NCI-H187 treated with DMSO at 0.1 percent for 48 hours (cell line): ENCODE measurements at regions not wholly inside any gene's neighbourhood (a gene's known extent, or its start where the extent isn't known, plus 50 kb on each side); places are given as distances from the start of the nearest gene placed in this dataset.

ENCODE experiments used
- DNase-seq: peaks from one replicate; lab custom pipeline; 2025; lab: John Stamatoyannopoulos, UW

GRCh38 chr15:96092186-96092585, 238.3 kb upstream of the NR2F2 start:
- DNase-seq, result no peak

GRCh38 chr15:96093063-96093462, 237.4 kb upstream of the NR2F2 start:
- no peak for DNase-seq

DNA sequence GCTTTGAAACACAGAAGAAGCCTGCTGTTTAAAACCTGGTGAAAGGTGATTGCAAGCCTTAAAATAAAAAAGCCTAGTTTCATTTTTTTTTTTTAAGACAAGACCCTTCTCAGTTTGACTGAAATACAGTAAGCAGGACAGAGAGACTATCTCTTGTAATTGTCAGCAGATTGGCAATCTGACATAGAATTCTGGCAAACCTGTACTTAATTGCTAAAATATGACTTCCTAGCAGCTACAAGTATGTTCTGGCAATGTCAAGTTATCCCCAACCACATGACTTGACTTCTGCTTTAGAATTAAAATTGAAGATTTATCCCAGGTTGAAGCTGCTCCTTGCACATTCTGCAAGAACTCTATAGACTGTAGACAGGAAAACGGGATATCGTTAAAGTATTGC, 232.8 kb upstream of the NR2F2 start:
- no peak for DNase-seq

GRCh38 chr15:96102631-96103030, 227.9 kb upstream of the NR2F2 start:
- no peak for DNase-seq

- DNase-seq, result no peak
Measured at GRCh38 chr15:96106181-96106580, 224.3 kb upstream of the NR2F2 start.

DNA sequence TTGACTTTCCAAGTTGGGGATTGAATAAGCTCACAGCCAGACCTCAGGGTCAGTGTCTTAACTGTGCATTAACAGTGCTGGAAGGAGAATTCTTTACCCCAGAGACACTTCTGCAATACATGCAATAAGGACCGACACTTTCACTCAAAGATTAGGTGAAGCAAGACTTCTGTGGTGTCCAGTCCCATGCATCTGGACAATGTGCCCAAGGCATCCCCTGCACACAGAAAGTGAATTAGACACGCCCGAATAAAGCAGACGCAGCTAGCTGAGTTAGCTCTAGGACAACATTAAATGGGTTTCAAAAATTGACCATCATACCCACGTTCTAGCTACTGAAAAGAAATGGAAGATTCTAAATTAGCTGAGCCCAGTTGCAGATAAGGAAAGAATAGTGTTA, 223.9 kb upstream of the NR2F2 start:
- no peak for DNase-seq

DNA sequence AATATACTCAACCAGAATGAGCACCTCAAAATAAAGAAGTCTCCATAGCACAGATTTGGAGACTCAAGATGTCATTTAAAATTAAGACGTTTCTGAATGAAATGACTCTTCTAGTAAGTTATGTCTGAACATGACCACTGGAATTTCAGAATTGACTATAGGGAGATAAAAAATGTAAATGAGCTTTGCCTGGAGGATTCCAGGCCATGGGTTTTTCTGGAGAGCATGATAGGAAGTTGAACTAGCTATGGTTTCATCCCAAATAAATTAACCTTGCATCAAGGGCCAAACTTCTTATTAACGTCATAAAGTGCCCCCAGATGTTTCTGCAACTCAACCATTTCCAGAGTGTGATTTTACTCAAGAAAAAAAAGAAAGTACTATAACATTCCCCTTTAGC, 222.6 kb upstream of the NR2F2 start:
- no peak for DNase-seq

- no peak for DNase-seq
Measured at GRCh38 chr15:96108405-96108804, 222.1 kb upstream of the NR2F2 start.

- DNase-seq, result no peak
Measured at GRCh38 chr15:96109820-96110219, 220.7 kb upstream of the NR2F2 start.

- no peak for DNase-seq
Measured at GRCh38 chr15:96112018-96112417, 218.5 kb upstream of the NR2F2 start.

DNA sequence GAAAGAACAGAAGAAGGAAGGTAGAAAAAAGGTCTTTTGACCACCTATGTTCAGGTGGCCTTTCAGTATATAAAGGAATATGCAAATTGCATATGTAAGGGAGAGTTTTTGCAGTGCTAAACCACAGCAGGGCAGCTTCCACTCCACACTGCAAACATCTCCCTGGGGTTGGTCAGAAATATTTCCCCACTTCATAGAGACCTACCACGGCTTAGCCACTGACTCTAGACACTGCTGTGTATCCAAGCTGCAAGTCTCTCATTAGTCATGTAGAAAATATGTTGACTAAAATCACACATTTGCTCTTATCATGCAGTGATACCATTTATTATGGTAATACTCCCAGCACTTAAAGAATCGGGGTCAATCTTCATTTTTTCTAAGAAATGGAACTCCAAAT, 214.9 kb upstream of the NR2F2 start:
- DNase-seq, result no peak

GRCh38 chr15:96117270-96117669, 213.2 kb upstream of the NR2F2 start:
- DNase-seq, result no peak

DNA sequence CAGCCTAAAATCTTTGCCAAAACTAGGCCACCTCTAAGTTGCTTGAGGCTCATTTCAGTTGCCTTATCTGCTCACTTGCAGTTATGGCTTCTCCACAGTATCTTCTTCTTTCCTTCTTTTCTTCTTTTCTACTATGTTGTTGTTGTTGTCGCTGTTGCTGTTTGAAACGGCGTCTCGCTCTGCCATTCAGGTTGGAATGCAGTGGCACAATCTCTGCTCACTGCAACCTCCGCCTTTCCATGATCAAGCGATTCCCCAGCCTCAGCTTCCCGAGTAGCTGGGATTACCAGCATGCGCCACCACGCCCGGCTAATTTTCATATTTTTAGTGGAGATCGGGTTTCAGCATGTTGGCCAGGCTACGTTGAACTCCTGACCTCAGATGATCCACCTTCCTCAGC, 210.8 kb upstream of the NR2F2 start:
- DNase-seq, result no peak

DNA sequence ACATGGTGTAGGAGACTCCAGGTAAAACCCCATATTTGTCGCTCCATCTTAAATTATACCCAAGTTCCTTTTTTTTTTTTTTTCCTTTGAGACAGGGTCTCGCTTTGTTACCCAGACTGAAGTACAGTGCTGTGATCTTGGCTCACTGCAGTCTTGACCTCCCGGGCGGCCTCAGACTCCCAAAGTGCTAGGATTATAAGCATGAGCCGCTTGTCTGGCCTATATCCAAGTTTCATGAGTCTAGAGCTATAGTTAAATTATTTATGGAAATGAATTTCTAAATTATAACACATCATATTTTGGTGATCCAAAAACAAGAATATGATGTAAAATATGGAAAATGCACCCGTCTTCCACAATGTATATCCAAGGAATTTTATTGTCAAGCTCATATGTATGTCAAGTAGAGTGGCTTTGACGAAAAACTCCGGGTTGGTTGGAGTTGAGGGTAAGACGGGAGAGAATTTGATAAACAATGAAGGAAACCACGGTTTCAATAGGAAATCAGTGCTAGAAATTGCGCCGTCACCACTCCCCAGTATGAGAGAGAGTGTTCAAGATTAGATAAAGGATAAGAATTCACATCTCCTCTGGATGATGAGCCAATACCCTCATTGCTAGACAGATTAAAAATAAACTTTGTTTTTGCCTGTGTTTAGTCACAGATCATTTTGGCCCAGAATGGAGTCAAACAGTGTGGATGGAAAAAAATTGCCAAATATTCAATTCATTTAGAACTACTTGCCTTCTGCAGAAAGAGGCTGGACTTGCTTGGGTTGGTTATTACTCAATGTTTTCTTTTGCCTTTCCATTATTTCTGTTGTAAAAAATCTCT, 209.2 kb upstream of the NR2F2 start:
- DNase-seq, result no peak

DNA sequence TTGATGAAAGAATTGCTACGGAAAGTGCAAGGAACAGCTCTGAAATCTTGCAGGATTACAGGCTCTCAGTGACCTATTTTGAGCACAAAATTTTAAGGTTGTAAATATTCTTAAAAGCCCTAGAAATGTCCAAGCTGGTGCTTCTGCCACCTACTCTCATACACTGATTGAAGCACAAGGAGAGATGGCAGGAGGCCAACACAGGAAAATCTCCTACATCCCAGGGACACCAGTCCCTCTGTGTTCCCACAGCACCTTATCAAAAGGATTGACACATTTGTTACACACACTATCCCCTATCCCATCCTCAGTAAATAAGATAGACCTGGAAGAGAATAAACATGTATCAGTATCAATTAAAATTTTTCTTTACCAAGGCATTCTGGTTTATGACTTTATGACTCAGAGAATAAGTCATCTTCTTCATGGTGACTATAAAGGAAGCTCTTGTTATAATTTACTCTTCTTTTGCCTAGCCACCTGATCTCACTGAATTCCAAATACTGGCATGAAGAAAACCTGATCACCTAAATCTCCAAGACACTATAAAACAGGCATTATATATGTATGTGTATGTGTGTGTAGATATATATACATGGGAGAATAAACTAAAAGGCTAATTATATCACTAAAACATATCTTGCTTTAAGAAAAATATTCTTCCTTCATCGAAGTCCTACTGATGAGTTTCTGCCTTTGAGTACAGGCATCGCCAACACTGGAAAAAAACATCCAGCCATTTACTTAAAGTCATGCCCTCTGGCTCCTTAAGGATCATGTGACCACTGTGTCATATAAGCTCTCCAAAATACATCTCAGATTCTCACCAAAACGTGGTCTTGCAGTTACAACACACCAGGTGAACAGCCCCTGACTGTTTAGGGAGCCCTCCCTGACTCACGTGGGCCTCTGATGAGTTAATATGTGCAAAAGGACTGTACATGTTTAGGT, 208.1 kb upstream of the NR2F2 start:
- DNase-seq, result no peak

DNA sequence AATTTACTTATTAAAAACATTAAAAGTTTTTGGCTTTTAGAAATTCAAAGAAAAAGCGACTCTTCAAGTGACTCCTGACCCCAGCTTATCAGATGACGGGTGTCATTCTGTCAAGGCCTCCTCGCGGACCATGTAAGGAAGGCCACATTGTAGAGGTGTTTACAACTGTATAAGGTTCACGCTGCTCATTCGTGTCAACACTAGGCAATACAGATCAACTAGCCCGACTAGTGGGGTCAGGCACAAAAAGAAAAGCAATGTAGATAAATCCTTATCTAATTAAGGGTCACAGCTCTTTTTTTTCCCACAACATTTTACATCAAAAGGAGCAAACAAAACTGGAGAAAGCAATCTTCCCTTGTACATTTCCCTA, 207.5 kb upstream of the NR2F2 start:
- DNase-seq, result no peak

DNA sequence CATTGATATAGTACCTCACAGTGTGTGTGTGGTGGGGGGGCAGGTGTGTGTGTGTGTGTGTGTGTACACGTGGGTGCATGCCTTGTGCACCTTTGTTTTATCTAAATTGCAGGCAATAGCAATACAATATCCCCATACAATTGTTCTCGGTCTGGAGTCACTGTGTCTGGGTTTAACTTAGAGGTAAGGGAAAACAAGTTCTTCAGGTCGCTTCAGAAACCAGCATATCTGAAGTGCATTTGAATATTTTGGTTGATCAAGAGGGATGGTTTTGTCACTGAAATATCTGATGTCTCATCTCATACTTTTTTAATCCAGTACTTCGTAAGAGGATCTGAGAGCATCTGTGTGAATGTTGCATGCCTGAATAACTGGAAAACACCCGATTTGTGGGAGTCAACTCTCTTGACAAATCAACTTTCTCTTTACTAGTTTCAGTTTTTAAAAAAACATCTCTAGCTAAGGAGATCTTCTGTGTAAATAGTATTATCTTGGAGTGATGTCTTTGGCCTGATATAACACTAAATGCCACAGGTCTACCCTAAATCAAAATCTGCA, 206.8 kb upstream of the NR2F2 start:
- DNase-seq, result no peak

- no peak for DNase-seq
Measured at GRCh38 chr15:96124436-96124835, 206.1 kb upstream of the NR2F2 start.

DNA sequence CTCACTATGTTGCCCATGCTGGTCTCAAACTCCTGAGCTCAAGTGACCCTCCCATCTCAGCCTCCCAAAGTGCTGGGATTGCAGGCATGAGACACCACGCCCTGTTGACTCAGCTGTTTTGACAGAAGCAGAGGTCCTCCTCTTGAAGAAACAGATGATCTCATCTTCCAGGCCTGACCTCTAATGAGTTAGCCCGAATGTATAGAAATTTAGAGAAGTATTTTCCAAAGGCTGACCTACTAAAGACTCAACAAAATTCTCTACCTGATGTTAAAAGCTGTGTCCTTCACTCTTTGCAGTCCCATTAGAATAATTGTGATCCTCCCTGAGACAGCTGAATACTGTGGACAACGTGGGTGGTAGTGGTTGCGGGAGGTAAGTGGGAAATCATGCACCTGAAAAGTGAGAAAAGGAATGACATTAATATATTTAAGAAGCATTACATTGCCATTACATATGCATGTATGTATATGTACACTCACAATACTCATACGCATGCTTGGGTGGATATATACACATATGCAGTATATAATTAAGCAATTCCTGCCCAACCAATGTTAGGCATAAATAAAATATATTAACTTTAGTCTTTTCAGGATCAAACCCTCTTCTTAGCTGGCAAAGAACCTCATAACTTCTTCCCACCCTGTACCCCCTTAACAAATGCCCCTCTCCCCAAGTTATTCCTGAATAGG, 204.6 kb upstream of the NR2F2 start:
- DNase-seq, result no peak

DNA sequence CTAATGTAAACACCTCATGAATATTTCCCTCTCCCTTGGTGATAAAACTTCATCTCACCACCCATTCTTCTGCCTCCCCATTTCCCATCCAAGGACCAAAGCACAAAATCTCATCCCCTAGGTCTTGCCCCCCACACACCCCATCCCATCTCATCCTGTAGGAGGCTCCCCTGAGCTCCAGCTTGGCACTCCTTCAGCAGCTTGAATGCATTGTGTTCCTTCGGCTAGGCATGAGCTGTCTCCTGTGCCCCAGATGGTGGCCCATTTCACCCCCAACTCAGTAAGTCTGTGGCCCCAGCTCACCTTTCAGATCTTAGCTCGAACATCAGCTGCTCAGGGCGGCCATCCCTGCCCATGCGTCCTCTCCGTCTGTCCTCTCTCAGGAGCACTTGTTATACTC, 203.6 kb upstream of the NR2F2 start:
- no peak for DNase-seq

DNA sequence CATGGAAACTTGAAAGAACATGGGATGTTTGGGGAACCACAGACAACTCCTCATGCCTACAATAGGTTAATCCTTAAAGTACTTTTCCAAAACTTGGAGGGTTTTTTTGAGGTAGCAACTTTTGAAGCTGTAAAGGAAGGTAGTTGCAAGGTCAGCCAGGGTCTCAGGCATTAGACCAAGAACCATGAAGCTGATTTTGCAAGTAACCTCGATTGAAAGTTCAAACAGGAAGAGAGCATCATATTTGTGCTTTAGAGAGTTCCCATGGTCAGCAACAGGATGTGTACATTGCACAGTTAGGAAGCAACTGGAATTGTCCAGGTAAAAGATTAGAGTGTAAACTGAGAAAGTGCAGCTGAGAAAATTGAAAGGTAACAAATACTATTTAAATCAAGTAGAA, 199.8 kb upstream of the NR2F2 start:
- no peak for DNase-seq

GRCh38 chr15:96132126-96132525, 198.4 kb upstream of the NR2F2 start:
- DNase-seq, result no peak
